HG03095 (cell line): ENCODE measurements at regions not wholly inside any gene's neighbourhood (a gene's known extent, or its start where the extent isn't known, plus 50 kb on each side); places are given as distances from the start of the nearest gene placed in this dataset.
"Not testable (repeated sequence)": the region's sequence is repeated elsewhere in the genome, so short reads cannot be mapped to it uniquely, and the experiment has no call there.

Experiments
- ATAC-seq: cut with Tn5 transposase; IDR thresholded peaks from one replicate; pipeline ENCODE4 v1.9.1; 2021; ENCODE audit warnings: moderate library complexity; ENCODE audit not compliant: unreplicated experiment

DNA sequence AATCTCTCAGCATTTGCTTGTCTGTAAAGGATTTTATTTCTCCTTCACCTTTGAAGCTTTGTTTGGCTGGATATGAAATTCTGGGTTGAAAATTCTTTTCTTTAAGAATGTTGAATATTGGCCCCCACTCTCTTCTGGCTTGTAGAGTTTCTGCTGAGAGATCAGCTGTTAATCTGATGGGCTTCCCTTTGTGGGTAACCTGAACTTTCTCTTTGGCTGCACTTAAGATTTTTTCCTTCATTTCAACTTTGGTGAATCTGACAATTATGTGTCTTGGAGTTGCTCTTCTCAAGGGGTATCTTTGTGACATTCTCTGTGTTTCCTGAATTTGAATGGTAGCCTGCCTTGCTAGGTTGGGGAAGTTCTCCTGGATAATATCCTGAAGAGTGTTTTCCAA, 189.4 kb downstream of the TTC6 start:
- not testable (repeated sequence) for ATAC-seq

- not testable (repeated sequence) for ATAC-seq
These were observed 189.9 kb downstream of the TTC6 start for GRCh38 chr14:37785298-37785697.

GRCh38 chr14:37786114-37786625, 190.7 kb downstream of the TTC6 start:
- not testable (repeated sequence) for ATAC-seq

GRCh38 chr14:37787879-37788494, 192.6 kb downstream of the TTC6 start:
- ATAC-seq: no peak

GRCh38 chr14:37791384-37792036, 196.1 kb downstream of the TTC6 start:
- ATAC-seq: no peak

DNA sequence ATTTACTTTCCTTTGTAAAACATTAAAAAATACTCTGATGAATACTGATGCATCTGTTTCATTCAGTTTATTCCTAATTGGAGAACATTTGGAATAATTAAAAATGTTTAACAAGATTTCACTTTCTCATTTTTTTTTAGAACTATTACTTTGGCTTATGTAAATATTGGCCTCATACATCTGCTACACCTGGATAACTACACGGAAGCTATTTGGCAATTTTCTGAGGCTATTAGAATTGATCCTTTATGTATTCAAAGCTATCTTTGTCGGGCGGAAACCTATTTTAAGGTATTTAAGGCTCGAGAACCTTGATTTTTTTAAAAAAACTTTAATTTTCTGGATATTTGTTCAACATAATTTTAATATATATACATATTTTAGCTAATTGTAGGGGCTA, 196.7 kb downstream of the TTC6 start:
- ATAC-seq: no peak

DNA sequence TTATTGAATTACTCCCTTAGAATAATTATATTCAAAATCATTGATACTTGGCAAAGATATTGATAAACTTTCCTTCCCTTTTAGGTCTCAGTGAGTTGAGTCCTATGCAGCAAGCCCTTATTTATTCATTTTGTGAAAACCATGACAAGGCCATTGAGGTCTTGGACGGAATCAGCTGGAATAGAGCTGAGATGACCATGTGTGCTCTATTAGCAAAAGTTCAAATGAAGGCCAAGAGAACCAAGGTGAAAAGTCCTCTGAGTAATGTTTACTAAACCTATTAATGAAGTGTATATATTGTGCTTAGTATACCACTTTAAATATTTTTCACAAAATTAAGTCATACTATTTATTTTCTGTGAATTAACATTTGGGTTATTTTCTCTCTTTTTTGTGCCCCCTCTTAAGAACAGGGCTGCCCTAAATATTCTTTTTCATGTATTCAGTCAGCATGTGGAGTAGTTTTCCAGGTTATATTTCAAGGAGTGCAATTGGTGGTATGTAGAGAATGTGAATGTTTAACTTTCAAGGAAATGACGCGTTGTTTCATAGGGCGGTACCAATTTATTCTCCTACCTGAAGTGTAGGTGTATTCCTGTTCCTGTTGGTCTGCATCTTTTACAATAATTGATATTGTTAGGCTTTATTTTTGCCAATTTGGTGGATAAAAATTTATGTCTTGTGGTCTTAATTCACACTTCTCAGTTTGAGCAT, 201.4 kb downstream of the TTC6 start:
- no peak for ATAC-seq

- ATAC-seq: no peak
These were observed 202.2 kb downstream of the TTC6 start for GRCh38 chr14:37797675-37798074.

DNA sequence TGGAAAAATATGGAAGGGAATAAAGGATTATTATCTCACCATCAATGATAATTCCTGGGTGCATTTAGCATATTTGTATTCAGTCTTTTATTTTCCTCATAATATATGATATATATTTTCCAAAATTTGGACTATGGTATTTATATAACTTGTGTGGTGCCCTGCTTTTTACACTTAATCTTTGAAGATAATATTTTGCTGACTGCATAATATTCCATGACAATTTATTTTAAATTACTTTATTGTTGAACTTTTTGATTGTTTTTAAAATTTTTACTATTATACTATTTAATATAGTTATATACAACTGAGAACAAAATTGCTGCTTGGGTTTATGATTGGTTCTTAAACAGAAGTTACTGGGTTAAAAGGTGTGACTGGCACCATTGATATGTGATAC, 212.3 kb downstream of the TTC6 start:
- no peak for ATAC-seq

DNA sequence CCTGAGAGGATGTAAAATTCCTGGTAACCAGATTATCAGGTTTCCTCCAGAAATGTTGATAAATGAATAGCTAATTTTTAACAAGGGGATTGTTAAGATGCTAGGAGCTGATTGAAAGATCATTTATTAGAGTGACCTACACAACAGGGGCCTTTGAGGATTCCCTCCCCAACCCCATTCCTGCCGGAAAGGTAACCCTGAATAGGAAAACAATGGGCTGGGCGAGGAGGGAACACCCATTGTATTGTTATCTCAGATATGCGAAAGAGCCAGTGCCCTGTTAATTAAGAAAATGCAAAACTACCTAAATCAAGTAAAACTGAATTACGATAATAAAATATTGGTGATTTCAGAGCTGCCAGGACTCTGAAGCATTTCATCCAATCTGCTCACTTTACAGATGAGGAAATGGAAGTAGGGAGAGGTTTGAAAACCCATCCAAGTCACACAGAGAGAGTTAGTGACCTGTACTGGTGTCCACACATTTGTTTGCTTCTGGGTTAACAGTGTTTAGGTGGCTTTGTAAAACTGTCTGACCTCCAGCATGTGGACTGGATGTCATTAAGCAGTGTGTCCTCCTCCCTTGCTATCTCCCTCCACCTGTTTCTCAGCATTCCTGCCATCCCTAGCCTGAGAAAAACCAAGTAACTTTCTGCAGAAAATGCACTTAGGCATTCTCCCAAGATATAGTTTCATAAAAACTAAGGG, 214.8 kb downstream of the TTC6 start:
- ATAC-seq: no peak

GRCh38 chr14:37813732-37814131, 218.3 kb downstream of the TTC6 start:
- no peak for ATAC-seq

- ATAC-seq: no peak
These were observed 220.7 kb downstream of the TTC6 start for GRCh38 chr14:37816135-37816534.

DNA sequence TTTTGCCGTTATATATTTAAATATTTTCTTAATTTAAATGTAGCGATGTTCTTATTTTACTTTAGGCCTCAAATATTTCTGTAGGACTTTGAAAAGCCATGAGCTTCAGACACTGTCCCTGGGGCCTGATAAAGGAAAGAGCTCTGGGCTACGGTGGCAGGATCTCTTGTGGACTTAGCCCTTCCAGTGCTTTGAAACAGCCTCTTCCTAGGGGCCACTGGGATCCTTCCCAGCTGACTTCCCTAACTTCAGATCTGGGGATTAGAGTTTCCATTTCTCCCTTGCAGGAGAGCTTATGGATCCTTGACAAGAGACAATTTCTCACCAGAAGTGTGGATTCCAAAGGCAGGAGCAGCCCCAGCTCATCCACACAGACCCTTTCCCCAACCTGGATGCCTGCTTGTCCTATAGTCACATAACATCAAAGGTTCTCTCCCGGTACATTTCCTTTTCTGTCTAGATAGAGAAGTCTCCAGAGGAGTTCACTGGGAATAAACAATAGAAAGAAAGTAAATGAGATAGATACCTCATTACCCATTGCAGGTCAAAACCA, 221.4 kb downstream of the TTC6 start:
- ATAC-seq: no peak

DNA sequence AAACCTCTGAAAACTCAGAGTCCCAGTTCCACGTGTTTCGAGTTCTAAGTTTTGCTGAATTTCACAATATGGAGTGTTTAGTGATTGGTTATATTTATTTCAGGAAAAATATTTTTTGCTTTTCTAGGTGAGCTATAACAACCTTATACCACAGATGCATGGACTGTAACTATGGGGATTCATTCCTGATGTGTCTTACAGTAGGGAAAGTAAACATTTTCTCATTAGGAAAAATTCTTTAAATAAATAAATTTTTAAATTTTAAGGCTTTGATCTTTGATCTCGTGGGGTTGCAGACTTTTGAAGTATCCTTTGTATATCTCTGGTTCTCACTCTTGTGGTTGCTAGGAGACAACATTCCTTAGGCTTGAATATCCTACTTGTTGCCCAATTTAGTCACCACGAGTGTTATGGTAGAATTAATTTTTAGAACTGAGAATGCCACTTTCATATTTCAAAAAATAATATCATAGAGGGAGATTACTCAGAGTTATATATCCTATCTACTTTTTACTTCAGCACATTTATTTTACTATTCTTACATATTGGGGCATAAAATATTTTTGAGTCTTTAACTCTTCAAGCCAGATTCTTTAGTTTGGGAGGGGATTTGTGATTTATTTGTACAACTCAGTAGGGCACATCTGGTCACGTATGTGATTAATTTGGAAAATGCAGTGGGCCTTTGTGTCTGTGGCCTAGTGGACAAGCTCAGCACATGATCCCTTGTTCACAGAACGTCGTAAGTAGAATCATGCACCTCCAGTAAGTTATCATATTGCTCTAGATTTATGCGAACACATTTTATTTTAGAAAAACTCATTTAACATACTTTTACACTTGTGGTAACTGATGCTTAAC, 224.0 kb downstream of the TTC6 start:
- no peak for ATAC-seq

DNA sequence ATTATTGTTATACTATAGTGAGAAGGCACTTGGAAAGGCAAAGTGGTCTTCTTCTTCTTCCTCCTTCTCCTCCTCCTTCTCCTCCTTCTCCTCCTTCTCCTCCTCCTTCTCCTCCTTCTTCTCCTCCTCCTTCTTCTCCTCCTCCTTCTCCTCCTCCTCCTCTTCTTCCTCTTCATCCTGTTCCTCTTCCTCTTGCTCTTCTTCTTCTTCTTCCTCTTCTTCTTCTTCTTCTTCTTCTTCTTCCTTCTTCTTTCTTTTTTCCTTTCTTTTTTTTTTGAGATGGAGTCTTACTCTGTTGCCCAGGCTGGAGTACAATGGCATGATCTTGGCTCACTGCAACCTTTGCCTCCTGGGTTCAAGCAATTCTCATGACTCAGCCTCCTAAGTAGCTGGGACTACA, 225.4 kb downstream of the TTC6 start:
- ATAC-seq: not testable (repeated sequence)

DNA sequence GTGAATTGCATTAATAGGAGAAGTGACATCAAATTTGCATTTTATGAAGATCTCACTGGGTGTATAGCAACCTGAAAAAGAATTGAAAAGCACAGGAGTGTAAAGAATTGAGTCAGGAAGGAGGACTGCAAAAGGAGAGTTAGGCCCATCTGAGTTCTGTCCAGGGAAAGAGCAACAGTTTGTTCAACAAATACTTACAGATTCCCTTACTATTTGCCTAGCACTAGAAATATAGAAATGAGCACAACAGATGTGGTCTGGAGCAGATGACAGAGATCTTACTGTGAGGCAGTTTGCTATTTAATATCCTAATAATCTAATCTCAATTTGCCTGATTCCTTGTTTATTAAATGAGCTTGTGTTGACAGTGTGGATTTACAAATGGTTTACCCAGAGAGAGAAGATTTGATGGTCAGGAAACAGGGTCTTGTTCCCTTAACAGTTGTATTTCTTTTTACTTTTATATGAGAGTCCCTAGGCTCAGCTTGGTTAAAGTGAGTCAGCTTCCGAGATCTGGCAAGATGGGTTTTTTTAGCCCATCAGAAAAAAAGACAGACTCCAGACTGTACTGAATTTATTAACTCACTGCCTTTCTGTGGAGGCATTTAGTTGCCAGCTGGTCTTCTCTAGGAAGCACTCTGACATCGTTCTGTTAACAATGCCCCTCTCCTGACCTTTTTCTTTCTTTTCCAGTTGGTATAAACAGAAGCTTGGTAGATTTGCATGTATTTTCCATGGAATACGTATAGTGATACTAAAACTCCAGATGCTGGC, 229.7 kb downstream of the TTC6 start:
- no peak for ATAC-seq

- no peak for ATAC-seq
These were observed 231.4 kb downstream of the TTC6 start for GRCh38 chr14:37826869-37827268.

DNA sequence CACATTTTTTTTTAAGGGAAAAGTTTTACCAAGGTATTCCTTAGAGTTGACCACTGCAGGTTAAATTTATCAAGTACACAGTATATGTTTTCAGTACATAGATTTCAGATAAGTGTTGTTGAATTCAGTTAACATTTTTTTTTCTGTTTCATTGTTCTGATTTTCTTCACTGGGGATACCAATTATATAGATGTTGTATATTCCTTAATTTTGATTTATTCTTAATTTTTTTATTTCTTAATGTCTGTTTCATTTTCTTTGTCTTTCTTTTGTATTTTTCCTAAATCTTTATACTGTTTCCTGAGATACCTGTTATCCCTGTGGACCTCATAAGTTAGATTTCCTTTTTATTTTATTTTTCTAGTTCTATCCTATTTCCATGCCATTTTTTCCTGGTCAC, 234.8 kb downstream of the TTC6 start:
- no peak for ATAC-seq

GRCh38 chr14:37834275-37834674, 238.8 kb downstream of the TTC6 start:
- no peak for ATAC-seq
